ENCODE measurements at regions not wholly inside any gene's neighbourhood (a gene's known extent, or its start where the extent isn't known, plus 50 kb on each side); places are given as distances from the start of the nearest gene placed in this dataset.

DNA sequence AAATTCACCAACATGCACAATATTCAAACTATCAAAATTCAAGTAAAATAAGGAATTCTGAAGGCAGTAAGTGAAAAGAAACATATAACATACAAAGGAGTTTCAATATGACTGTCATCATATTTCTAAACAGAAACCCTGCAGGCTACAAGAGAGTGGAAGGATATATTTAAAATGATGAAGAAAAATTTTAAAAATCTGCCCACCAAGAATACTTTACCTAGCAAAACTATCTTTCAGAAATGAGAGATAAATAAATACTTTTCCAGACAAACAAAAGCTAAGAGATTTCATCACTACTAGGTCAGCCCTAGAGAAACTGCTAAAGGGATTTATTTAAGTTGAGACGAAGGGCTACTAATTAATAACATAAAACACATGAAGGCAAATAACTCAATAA lies 73.8 kb upstream of the MANEA start:
- Histone ChIP-seq H3K9ac (ENCODE audit: insufficient read depth, low read length) (no peak overlapping the region), H3K9me3 (ENCODE audit: control insufficient read depth, insufficient read depth, low read depth, low read length) (no peaks in the 10 kb centered on the region), H3K4me1 (ENCODE audit: control insufficient read depth, extremely low read depth, insufficient read depth, low read length) (no peaks in the 10 kb centered on the region), H3K27ac (ENCODE audit: insufficient read depth, low read length) (no peak overlapping the region), H3K79me2 (ENCODE audit: control insufficient read depth, insufficient read depth, low read length) (no peaks in the 10 kb centered on the region), H3K4me3 (replicated peaks in 1 of 4; ENCODE audit: control extremely low read depth in 1 of 4, insufficient read depth in 1 of 4, low read depth in 3 of 4, low read length in 4 of 4) (no peak overlapping the region), H4K20me1 (ENCODE audit: control insufficient read depth, extremely low read depth, insufficient read depth, low read length) (no peaks in the 10 kb centered on the region), H3K36me3 (ENCODE audit: control insufficient read depth, insufficient read depth, low read length) (no peaks in the 10 kb centered on the region), H3K27me3 (ENCODE audit: control insufficient read depth, insufficient read depth, low read length) (no peaks in the 10 kb centered on the region), H2AFZ (ENCODE audit: low read length) (no peak overlapping the region), H3K4me2 (ENCODE audit: extremely low read depth, insufficient read depth, low read length) (no peak overlapping the region)
- TF ChIP-seq, protein P1, sequence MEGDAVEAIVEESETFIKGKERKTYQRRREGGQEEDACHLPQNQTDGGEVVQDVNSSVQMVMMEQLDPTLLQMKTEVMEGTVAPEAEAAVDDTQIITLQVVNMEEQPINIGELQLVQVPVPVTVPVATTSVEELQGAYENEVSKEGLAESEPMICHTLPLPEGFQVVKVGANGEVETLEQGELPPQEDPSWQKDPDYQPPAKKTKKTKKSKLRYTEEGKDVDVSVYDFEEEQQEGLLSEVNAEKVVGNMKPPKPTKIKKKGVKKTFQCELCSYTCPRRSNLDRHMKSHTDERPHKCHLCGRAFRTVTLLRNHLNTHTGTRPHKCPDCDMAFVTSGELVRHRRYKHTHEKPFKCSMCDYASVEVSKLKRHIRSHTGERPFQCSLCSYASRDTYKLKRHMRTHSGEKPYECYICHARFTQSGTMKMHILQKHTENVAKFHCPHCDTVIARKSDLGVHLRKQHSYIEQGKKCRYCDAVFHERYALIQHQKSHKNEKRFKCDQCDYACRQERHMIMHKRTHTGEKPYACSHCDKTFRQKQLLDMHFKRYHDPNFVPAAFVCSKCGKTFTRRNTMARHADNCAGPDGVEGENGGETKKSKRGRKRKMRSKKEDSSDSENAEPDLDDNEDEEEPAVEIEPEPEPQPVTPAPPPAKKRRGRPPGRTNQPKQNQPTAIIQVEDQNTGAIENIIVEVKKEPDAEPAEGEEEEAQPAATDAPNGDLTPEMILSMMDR (conservative IDR thresholded peaks at IDR 0.05 in 1 of 2, IDR thresholded peaks at IDR 0.05 in 1 of 2; ENCODE audit: low read depth in 1 of 2, low read length in 2 of 2), result no peak
- TF ChIP-seq EZH2 (IDR thresholded peaks at IDR 0.05; ENCODE audit: low read length, missing control alignments), result no peak
- no peak for DNase-seq (ENCODE audit: low read depth in 2 of 2)

DNA sequence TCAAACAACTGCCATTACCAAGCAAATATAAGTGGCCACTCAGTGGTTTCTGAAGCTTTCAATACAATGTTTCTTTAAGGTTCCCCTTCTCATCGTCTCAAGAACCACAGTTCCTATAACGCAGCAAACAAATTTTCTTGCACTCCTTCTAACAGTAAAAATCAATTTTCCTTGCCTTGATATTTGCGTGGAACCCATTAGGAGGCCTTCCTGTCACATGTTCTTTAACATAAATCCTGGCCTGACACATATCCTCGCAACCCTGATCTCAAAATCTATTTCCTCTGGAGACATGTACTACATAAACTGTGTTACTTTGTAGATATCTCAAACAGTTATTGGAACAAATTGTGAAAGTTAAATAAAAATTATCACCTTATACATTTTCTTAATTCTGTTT lies 65.9 kb upstream of the MANEA start:
- Histone ChIP-seq H3K36me3 (ENCODE audit: control insufficient read depth, insufficient read depth, low read length) (no peaks in the 10 kb centered on the region), H4K20me1 (ENCODE audit: control insufficient read depth, extremely low read depth, insufficient read depth, low read length) (no peaks in the 10 kb centered on the region), H3K79me2 (ENCODE audit: control insufficient read depth, insufficient read depth, low read length) (no peaks in the 10 kb centered on the region), H3K9me3 (ENCODE audit: control insufficient read depth, insufficient read depth, low read depth, low read length) (no peaks in the 10 kb centered on the region), H2AFZ (ENCODE audit: low read length) (no peak overlapping the region), H3K4me3 (replicated peaks in 1 of 4; ENCODE audit: control extremely low read depth in 1 of 4, insufficient read depth in 1 of 4, low read depth in 3 of 4, low read length in 4 of 4) (no peak overlapping the region), H3K9ac (ENCODE audit: insufficient read depth, low read length) (no peak overlapping the region), H3K27me3 (ENCODE audit: control insufficient read depth, insufficient read depth, low read length) (no peaks in the 10 kb centered on the region), H3K27ac (ENCODE audit: insufficient read depth, low read length) (no peak overlapping the region), H3K4me1 (ENCODE audit: control insufficient read depth, extremely low read depth, insufficient read depth, low read length) (no peaks in the 10 kb centered on the region), H3K4me2 (ENCODE audit: extremely low read depth, insufficient read depth, low read length) (no peak overlapping the region)
- no peak for DNase-seq (ENCODE audit: low read depth in 2 of 2)
- TF ChIP-seq, protein P1 (conservative IDR thresholded peaks at IDR 0.05 in 1 of 2, IDR thresholded peaks at IDR 0.05 in 1 of 2; ENCODE audit: low read depth in 1 of 2, low read length in 2 of 2), result no peak
- TF ChIP-seq EZH2 (IDR thresholded peaks at IDR 0.05; ENCODE audit: low read length, missing control alignments), result no peak

DNA sequence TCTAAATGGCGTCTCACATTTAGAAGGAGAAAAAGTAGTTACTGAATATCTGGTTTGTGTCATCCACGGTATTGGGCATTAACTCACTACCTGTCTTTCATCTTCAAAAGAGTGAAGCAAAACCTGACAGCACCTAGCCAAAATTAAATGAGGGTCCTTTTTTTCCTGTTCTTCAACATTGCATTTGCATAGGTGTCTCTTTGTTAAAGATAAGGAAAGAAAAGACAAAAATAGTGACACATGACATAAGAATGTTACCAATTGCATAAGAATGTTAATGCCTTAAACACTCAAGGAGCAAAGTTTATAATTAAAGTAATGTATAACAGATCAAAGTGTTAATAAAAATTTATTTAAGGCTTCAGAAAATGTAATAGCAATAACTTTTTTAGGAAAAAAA lies 61.4 kb upstream of the MANEA start:
- no peak overlapping the region for H2AFZ ChIP-seq (ENCODE audit: low read length)
- no peak for TF ChIP-seq EZH2 (IDR thresholded peaks at IDR 0.05; ENCODE audit: low read length, missing control alignments)
- TF ChIP-seq, protein P1 (conservative IDR thresholded peaks at IDR 0.05 in 1 of 2, IDR thresholded peaks at IDR 0.05 in 1 of 2; ENCODE audit: low read depth in 1 of 2, low read length in 2 of 2), result no peak
- no peaks in the 10 kb centered on the region for H3K79me2 ChIP-seq (ENCODE audit: control insufficient read depth, insufficient read depth, low read length)
- H3K27me3 ChIP-seq (ENCODE audit: control insufficient read depth, insufficient read depth, low read length), result no peaks in the 10 kb centered on the region
- no peaks in the 10 kb centered on the region for H4K20me1 ChIP-seq (ENCODE audit: control insufficient read depth, extremely low read depth, insufficient read depth, low read length)
- no peaks in the 10 kb centered on the region for H3K4me1 ChIP-seq (ENCODE audit: control insufficient read depth, extremely low read depth, insufficient read depth, low read length)
- H3K27ac ChIP-seq (ENCODE audit: insufficient read depth, low read length), result no peak overlapping the region
- no peak for DNase-seq (ENCODE audit: low read depth in 2 of 2)
- H3K4me2 ChIP-seq (ENCODE audit: extremely low read depth, insufficient read depth, low read length), result no peak overlapping the region
- H3K9me3 ChIP-seq (ENCODE audit: control insufficient read depth, insufficient read depth, low read depth, low read length), result no peaks in the 10 kb centered on the region
- H3K9ac ChIP-seq (ENCODE audit: insufficient read depth, low read length), result no peak overlapping the region
- H3K4me3 ChIP-seq (replicated peaks in 1 of 4; ENCODE audit: control extremely low read depth in 1 of 4, insufficient read depth in 1 of 4, low read depth in 3 of 4, low read length in 4 of 4), result no peak overlapping the region
- no peaks in the 10 kb centered on the region for H3K36me3 ChIP-seq (ENCODE audit: control insufficient read depth, insufficient read depth, low read length)
